HG03565 (cell line): ENCODE measurements at regions not wholly inside any gene's neighbourhood (a gene's known extent, or its start where the extent isn't known, plus 50 kb on each side); places are given as distances from the start of the nearest gene placed in this dataset.
"Not testable (repeated sequence)": the region's sequence is repeated elsewhere in the genome, so short reads cannot be mapped to it uniquely, and the experiment has no call there.

Experiments used
- ATAC-seq: cut with Tn5 transposase; IDR thresholded peaks from one replicate; pipeline ENCODE4 v1.9.1; 2021; ENCODE audit warnings: mild to moderate bottlenecking, moderate library complexity; ENCODE audit not compliant: unreplicated experiment

DNA sequence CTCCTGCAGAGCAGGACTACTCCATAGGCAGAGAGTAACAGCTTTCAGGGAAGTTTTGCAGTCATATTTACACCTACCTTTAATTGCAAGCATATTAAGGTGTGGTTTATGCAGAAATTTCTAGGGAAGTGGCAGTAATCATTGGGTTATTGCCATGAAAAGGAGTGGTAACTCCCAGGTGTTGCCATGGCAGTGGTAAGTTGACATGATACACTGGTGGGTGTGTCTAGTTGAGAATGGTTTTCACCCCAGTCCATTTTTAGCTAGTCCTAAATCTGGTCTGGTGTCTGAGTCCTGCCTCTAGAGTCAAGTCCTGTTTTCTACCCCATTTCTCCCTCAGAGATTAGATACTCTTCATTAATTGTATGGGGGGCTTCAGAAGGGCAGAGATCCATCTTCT lies 128.4 kb upstream of the GMNC start:
- ATAC-seq, result no peak

GRCh38 chr3:190989218-190989617 lies 126.7 kb upstream of the GMNC start:
- ATAC-seq, result no peak

DNA sequence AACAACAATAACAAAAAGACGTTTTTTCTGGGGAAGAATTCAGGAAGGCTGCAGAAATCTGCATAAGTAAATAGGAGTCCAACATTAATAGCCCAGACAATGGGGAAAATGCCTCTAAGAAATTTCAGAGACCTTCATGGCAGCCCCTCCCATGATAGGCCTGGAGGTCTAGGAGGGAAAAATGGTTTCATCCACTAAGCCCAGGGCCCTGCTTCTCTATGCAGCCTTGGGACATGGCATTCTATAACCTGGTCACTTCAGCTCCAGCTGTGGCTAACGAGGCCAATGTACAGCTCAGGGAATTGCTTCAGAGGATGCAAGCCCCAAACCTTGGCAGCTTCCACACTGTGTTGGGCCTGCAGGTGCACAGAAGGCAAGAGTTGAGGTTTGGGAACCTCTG lies 125.6 kb upstream of the GMNC start:
- no peak for ATAC-seq

DNA sequence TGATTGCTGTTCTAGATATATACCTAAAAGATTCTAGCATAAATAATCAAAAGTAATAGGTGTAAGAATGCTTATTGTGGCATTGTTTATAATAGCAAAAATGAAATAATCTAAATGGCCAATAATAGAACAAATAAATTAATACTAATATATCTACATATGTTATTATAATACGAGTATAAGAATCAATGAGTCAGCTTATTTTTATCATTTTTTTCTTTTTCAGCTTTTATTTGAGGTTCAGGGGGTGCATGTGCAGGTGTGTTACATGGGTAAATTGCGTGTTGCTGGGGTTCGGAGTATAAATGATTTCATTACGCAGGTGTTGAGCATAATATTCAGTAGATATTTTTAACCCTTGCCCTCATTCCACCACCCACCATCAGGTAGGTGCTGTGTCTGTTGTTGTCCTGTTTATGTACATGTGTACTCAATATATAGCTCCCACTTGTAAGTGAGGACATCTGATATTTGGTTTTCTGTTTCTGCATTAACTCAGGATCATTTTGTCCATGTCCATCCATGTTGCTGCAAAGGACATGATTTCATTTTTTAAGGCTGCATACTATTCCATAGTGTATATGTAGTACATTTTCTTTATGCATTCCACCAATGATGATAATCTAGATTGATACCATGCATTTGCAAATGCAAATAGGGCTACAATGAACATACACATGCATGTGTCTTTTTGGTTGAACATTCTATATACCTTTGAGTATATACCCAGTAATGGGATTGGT lies 122.2 kb upstream of the GMNC start:
- ATAC-seq, result no peak

GRCh38 chr3:190983875-190984274 lies 121.4 kb upstream of the GMNC start:
- ATAC-seq, result peak; percentile 79

- ATAC-seq, result no peak
These were observed 111.3 kb upstream of the GMNC start for GRCh38 chr3:190973771-190974170.

DNA sequence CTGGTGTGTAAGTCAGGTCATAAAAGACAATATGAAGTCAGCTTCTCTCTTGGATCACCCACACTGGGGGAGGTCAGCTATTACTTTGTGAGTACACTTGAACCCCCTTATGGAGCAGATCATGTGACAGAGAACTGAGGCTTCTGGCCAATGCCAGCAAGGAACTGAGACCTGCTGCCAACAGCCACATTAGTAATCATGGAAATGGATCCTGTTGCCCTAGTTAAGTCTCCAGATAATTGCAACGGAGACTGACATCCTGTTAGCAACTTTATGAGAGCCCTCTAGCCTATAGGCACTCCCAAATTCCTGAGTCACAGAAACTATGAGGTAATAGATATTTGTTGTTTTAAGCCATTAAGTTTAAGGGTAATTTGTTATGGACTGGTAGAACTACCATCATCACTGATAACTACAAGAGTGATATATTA lies 110.4 kb upstream of the GMNC start:
- ATAC-seq, result no peak

DNA sequence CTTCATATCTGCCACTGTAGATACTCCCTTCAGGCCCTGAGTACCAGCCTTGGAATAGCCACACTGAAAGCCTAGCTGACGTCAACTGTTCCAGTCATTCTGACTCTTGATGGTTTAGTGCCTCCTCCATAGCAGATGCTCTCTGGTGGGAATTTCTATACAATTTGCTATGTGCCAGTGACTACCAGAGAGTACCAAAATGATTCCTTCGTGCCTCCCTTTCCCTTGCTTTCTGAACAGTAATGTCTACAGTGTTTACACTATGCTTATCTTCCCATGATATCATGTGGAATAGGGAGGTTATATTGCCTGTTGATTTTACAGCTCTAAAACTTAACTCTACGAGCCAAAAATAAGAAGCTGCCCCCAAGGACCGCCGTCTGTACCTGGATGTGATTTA lies 109.7 kb upstream of the GMNC start:
- no peak for ATAC-seq

- no peak for ATAC-seq
These were observed 108.1 kb upstream of the GMNC start for GRCh38 chr3:190970560-190970959.

DNA sequence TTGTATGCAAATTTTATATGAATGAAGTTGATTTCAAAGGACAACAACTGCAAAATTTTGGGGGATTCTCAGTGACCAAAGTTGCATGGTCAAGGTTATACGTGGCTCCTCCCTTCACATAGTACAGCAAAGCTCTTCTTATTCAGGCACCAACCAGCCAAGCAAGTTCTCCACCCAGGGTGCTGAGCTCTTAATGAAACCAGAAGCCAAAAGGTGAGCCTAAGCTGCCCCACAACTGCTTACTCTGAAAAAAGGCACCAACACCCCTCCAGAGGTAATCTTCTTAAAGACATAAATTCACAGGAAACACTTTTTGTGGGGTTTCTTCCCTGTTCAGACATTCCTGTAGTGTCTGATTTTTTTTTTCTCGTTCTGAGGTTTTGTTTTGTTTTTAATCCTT lies 106.1 kb upstream of the GMNC start:
- ATAC-seq, result no peak

GRCh38 chr3:190964931-190965330 lies 102.4 kb upstream of the GMNC start:
- not testable (repeated sequence) for ATAC-seq

DNA sequence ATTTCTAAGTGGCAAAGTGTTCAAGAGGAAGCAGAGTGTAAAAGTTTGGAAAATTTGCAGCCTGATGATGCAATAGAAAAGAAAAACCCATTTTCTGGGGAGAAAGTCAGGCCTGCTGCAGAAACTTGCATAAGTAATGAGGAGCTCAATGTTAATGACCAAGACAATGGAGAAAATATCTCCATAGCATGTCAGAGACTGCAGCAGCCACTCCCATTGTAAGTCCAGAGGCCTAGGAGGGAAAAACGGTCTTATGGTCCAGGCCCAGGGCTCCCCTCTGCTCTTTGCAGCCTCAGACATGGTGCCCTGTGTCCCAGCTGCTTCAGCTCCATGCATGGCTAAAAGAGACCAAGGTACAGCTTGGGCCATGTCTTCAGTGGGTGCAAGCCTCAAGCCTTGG lies 96.6 kb upstream of the GMNC start:
- ATAC-seq, result no peak

DNA sequence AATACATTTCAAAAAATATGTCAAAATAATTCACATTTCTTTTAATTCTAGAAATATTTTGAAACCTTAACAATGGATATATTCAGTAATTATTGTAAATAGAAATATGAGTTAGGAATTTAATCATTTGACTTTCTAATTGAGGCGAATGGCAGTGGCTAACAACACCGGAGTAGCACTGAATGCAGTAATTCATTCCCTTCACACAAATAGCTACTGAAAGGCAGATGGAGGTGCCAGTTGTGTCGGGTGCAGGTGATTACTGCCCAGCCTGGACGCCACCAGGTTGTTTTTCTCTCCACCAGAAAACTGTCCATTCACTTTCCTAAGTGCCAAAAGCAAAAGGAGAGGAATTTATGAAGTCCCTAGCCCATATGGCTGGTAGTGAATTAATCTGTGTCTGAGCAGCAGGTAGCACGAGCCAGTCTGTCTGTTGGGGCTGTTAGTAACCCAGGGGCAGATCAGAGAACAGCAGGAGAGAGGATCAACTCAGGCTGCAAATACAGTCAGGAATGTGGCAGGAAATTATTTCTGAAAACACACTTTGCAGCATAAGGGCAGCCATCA lies 79.3 kb upstream of the GMNC start:
- no peak for ATAC-seq

- not testable (repeated sequence) for ATAC-seq
These were observed 72.1 kb upstream of the GMNC start for GRCh38 chr3:190934616-190935015.

- no peak for ATAC-seq
These were observed 64.1 kb upstream of the GMNC start for GRCh38 chr3:190926619-190927018.

DNA sequence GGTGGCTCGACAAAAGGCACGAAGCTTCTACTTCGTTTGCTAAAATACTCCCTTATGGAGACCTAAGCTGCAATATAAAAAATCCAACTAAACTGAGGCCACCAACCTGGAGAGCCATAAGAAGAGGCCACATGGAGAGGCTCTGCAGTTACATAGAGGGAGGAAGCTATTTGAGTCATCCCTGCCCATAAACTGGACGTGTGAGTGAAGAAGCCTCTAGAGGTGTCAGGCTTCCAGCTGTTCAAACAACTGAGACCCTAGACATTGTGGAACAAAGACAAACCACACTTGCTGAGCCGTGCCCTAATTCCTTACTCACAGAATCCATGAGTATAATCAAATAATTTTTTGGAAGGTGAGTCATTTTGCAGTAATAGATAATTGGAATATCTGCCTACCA lies 50.2 kb upstream of the GMNC start:
- no peak for ATAC-seq
